ENCODE measurements at regions not wholly inside any gene's neighbourhood (a gene's known extent, or its start where the extent isn't known, plus 50 kb on each side); places are given as distances from the start of the nearest gene placed in this dataset.

DNA sequence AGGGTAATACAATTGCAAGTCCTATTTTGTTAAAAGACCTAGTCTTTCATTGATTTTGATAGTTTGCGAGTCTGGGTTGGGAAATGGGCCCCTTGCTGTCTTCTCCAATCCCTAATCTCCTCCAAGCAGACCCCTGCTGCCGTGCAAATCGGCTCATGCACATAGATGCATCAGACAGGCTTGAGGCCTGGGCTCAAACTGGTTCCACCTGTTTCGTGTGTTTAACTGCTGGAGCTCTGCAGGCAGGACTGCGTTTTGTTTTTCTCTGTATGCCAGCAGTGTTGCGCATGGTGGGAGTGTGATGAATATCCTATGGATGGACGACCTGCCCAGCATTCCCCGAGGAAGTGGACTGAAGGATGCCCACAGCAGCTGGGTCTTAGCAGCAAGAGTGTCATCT is 133.9 kb downstream of the PDGFRA start:
- Histone ChIP-seq H3F3A (replicated peaks; ENCODE audit: insufficient read depth) (no peaks in the 10 kb centered on the region), H3K4me2 (no peak overlapping the region), H4K20me1 (ENCODE audit: insufficient read depth) (no peaks in the 10 kb centered on the region), H3K9ac (no peak overlapping the region), H3K27ac (ENCODE audit: low read depth in 2 of 2, low read length in 1 of 2) (peak overlapping the region in 1 of 2 experiments; percentile 43; a peak in 1 of 4 replicates), H3K9me2 (no peaks in the 10 kb centered on the region), H3K79me2 (ENCODE audit: insufficient read depth) (no peaks in the 10 kb centered on the region), H3K4me1 (ENCODE audit: control insufficient read depth in 1 of 2, insufficient read depth in 2 of 2, low read depth in 1 of 2, low read length in 1 of 2) (peaks cover 0 to 14% of the 10 kb centered on the region in 2 experiments; a peak in 1 of 4 replicates), H3K9me3 (no peaks in the 10 kb centered on the region), H3K4me3 (ENCODE audit: low read depth in 2 of 2, low read length in 1 of 2) (no peak overlapping the region), H3K27me3 (ENCODE audit: insufficient read depth) (no peaks in the 10 kb centered on the region; the same call in 1 of the 2 replicates), H2AFZ (ENCODE audit: low read depth) (no peak overlapping the region), H3K36me3 (replicated peaks in 1 of 2; ENCODE audit: control insufficient read depth in 1 of 2, insufficient read depth in 2 of 2, low read length in 1 of 2) (no peaks in the 10 kb centered on the region)
- WGBS (ENCODE audit: low lambda C conversion rate), result 34% methylated on average over 8 of the region's 8 CpGs
- CTCF ChIA-PET, result interaction anchor here (0.8 kb wide), 1 partner anchor 608 kb away, joined by 3 read pairs; no protein-coding TSS in a partner anchor
- TF ChIP-seq MEF2A (IDR thresholded peaks at IDR 0.05; ENCODE audit: borderline replicate concordance, low read depth) (no peak), RFX5 (IDR thresholded peaks at IDR 0.05; ENCODE audit: low read length) (peak; percentile 58; the same call in 1 of the 2 replicates), TCF12 (IDR thresholded peaks at IDR 0.05) (no peak), TAF1 (IDR thresholded peaks at IDR 0.05; ENCODE audit: borderline replicate concordance, low read depth, low read length) (no peak), GATA2 (CRISPR knock-in tag; IDR thresholded peaks at IDR 0.05) (no peak)
- peak; percentile 44 for DNase-seq
- POLR2A ChIA-PET, result no interaction called here

DNA sequence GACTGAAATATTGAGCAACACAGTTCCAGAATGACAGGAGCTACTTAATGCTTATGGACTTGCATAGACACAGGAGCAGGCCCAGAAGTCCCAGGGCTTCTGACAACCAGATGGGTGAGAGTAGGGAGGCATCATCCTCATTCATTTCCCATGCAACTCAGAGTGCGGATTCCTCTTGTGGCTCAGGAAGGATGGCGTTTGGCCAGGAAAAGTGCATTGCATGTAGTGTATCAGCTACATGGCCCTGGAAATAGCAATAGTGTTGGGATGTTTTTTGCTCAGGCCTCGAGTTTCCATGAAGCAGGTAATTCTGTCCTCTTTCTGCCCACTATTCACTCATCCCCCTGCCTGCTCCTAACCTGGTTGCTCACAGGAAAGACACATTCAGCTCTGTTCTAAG is 136.6 kb downstream of the PDGFRA start:
- H3K27me3 ChIP-seq (ENCODE audit: insufficient read depth), result no peaks in the 10 kb centered on the region
- DNase-seq, result no peak
- ChIA-PET CTCF (interaction anchor here (1.2 to 2.4 kb wide), 3 partner anchors 19 to 605 kb away, joined by 3 to 6 read pairs (median 4); no protein-coding TSS in a partner anchor), POLR2A (no interaction called here)
- H3F3A ChIP-seq (replicated peaks; ENCODE audit: insufficient read depth), result no peaks in the 10 kb centered on the region
- H3K4me3 ChIP-seq (ENCODE audit: low read depth in 2 of 2, low read length in 1 of 2), result no peak overlapping the region
- H3K79me2 ChIP-seq (ENCODE audit: insufficient read depth), result no peaks in the 10 kb centered on the region
- no peak overlapping the region for H3K27ac ChIP-seq (ENCODE audit: low read depth in 2 of 2, low read length in 1 of 2)
- no peaks in the 10 kb centered on the region for H3K9me2 ChIP-seq
- no peaks in the 10 kb centered on the region for H3K36me3 ChIP-seq (replicated peaks in 1 of 2; ENCODE audit: control insufficient read depth in 1 of 2, insufficient read depth in 2 of 2, low read length in 1 of 2)
- H3K9ac ChIP-seq, result no peak overlapping the region
- 22% methylated on average over 3 of the region's 3 CpGs for WGBS (ENCODE audit: low lambda C conversion rate)
- H3K9me3 ChIP-seq, result no peaks in the 10 kb centered on the region
- no peak overlapping the region for H2AFZ ChIP-seq (ENCODE audit: low read depth)
- TF ChIP-seq, protein P1, sequence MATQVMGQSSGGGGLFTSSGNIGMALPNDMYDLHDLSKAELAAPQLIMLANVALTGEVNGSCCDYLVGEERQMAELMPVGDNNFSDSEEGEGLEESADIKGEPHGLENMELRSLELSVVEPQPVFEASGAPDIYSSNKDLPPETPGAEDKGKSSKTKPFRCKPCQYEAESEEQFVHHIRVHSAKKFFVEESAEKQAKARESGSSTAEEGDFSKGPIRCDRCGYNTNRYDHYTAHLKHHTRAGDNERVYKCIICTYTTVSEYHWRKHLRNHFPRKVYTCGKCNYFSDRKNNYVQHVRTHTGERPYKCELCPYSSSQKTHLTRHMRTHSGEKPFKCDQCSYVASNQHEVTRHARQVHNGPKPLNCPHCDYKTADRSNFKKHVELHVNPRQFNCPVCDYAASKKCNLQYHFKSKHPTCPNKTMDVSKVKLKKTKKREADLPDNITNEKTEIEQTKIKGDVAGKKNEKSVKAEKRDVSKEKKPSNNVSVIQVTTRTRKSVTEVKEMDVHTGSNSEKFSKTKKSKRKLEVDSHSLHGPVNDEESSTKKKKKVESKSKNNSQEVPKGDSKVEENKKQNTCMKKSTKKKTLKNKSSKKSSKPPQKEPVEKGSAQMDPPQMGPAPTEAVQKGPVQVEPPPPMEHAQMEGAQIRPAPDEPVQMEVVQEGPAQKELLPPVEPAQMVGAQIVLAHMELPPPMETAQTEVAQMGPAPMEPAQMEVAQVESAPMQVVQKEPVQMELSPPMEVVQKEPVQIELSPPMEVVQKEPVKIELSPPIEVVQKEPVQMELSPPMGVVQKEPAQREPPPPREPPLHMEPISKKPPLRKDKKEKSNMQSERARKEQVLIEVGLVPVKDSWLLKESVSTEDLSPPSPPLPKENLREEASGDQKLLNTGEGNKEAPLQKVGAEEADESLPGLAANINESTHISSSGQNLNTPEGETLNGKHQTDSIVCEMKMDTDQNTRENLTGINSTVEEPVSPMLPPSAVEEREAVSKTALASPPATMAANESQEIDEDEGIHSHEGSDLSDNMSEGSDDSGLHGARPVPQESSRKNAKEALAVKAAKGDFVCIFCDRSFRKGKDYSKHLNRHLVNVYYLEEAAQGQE (IDR thresholded peaks at IDR 0.05; ENCODE audit: low read depth, low read length), result no peak
- TF ChIP-seq RAD21 (IDR thresholded peaks at IDR 0.05; ENCODE audit: low read length), result no peak
- TF ChIP-seq TAF1 (IDR thresholded peaks at IDR 0.05; ENCODE audit: borderline replicate concordance, low read depth, low read length), result no peak
- no peak for TF ChIP-seq RFX5 (IDR thresholded peaks at IDR 0.05; ENCODE audit: low read length)
- no peaks in the 10 kb centered on the region for H4K20me1 ChIP-seq (ENCODE audit: insufficient read depth)
- H3K4me1 ChIP-seq (ENCODE audit: control insufficient read depth in 1 of 2, insufficient read depth in 2 of 2, low read depth in 1 of 2, low read length in 1 of 2), result peaks cover 0 to 14% of the 10 kb centered on the region in 2 experiments; a peak in 1 of 4 replicates
- no peak overlapping the region for H3K4me2 ChIP-seq

DNA sequence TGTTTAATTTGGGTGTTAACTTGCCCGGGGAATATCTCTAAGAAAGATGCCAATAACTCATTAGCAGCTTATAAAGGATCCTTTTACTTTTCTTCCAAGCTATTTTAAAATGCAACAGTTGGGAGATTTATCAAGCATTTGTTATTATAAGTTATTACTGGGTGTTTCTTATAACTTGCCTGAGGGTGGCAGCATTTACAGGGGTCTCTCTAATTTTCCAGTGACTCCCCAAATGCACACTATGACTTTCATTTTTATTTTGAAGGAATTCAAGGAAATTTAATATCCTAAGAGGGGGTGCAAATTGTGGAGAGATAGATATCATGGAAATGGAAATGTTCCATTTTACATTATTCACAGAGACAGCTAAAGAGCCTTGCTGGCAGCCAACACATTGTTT is 138.0 kb downstream of the PDGFRA start:
- Histone ChIP-seq H3K36me3 (replicated peaks in 1 of 2; ENCODE audit: control insufficient read depth in 1 of 2, insufficient read depth in 2 of 2, low read length in 1 of 2) (no peaks in the 10 kb centered on the region), H2AFZ (ENCODE audit: low read depth) (no peak overlapping the region), H3K9me2 (no peaks in the 10 kb centered on the region), H3K4me1 (ENCODE audit: control insufficient read depth in 1 of 2, insufficient read depth in 2 of 2, low read depth in 1 of 2, low read length in 1 of 2) (peaks cover 0 to 14% of the 10 kb centered on the region in 2 experiments; a peak in 1 of 4 replicates), H3K9ac (no peak overlapping the region), H3K27ac (ENCODE audit: low read depth in 2 of 2, low read length in 1 of 2) (no peak overlapping the region), H3K4me3 (ENCODE audit: low read depth in 2 of 2, low read length in 1 of 2) (no peak overlapping the region), H3F3A (replicated peaks; ENCODE audit: insufficient read depth) (no peaks in the 10 kb centered on the region), H4K20me1 (ENCODE audit: insufficient read depth) (no peaks in the 10 kb centered on the region), H3K79me2 (ENCODE audit: insufficient read depth) (no peaks in the 10 kb centered on the region), H3K4me2 (no peak overlapping the region), H3K9me3 (no peaks in the 10 kb centered on the region), H3K27me3 (ENCODE audit: insufficient read depth) (no peaks in the 10 kb centered on the region)
- 12% methylated on average over 1 of the region's 1 CpG for WGBS (ENCODE audit: low lambda C conversion rate)
- CTCF ChIA-PET, result interaction anchor here (0.5 to 2.4 kb wide), 4 partner anchors 17 to 652 kb away, joined by 3 to 6 read pairs (median 4); no protein-coding TSS in a partner anchor
- no peak for DNase-seq
- POLR2A ChIA-PET, result no interaction called here
- TF ChIP-seq TEAD4 (IDR thresholded peaks at IDR 0.05; ENCODE audit: borderline replicate concordance, insufficient read depth) (no peak), RXRA (IDR thresholded peaks at IDR 0.05; ENCODE audit: borderline replicate concordance, low read depth) (no peak)
- TF ChIP-seq, protein P2, sequence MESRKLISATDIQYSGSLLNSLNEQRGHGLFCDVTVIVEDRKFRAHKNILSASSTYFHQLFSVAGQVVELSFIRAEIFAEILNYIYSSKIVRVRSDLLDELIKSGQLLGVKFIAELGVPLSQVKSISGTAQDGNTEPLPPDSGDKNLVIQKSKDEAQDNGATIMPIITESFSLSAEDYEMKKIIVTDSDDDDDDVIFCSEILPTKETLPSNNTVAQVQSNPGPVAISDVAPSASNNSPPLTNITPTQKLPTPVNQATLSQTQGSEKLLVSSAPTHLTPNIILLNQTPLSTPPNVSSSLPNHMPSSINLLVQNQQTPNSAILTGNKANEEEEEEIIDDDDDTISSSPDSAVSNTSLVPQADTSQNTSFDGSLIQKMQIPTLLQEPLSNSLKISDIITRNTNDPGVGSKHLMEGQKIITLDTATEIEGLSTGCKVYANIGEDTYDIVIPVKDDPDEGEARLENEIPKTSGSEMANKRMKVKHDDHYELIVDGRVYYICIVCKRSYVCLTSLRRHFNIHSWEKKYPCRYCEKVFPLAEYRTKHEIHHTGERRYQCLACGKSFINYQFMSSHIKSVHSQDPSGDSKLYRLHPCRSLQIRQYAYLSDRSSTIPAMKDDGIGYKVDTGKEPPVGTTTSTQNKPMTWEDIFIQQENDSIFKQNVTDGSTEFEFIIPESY (IDR thresholded peaks at IDR 0.05; ENCODE audit: borderline replicate concordance, low read depth), result no peak
- TF ChIP-seq, protein P3, sequence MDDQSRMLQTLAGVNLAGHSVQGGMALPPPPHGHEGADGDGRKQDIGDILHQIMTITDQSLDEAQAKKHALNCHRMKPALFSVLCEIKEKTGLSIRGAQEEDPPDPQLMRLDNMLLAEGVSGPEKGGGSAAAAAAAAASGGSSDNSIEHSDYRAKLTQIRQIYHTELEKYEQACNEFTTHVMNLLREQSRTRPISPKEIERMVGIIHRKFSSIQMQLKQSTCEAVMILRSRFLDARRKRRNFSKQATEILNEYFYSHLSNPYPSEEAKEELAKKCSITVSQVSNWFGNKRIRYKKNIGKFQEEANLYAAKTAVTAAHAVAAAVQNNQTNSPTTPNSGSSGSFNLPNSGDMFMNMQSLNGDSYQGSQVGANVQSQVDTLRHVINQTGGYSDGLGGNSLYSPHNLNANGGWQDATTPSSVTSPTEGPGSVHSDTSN (IDR thresholded peaks at IDR 0.05), result no peak
